Thyroid gland (tissue), 4 donors: ENCODE measurements at regions not wholly inside any gene's neighbourhood (a gene's known extent, or its start where the extent isn't known, plus 50 kb on each side); places are given as distances from the start of the nearest gene placed in this dataset.
A peak's percentile ranks its signal among the peaks of the same experiment; 100 is the strongest.

Source experiments
- DNase-seq, 2 donors: peaks; one replicate each; pipeline ENCODE4 v3.0.0-alpha.2; 2019
- H3K27ac ChIP-seq, 3 donors: fragments of 200-600 bp; sonication (generic); 1 replicate in 2 of 3; 2 replicates in 1 of 3; pipeline ENCODE4 v1.5.1; 2016 to 2019; ENCODE audit warnings: mild to moderate bottlenecking in 1 of 3, moderate library complexity in 1 of 3
- H3K27me3 ChIP-seq: fragments of 200-600 bp; sonication (generic); one replicate; pipeline ENCODE4 v1.5.1; 2019
- H3K36me3 ChIP-seq, 2 donors: fragments of 200-600 bp; sonication (generic); one replicate each; pipeline ENCODE4 v1.5.1; 2016 to 2019
- H3K4me1 ChIP-seq, 2 donors: fragments of 200-600 bp; sonication (generic); one replicate each; pipeline ENCODE4 v1.5.1; 2017 to 2019
- H3K4me3 ChIP-seq, 3 donors: fragments of 200-600 bp; sonication (generic); replicated peaks in 1 of 3; 1 replicate in 2 of 3; 2 replicates in 1 of 3; pipeline ENCODE4 v1.5.1; 2016; ENCODE audit warnings: mild to moderate bottlenecking in 1 of 3
- H3K9me3 ChIP-seq: fragments of 200-600 bp; sonication (generic); one replicate; pipeline ENCODE4 v1.5.1; 2017
- POLR2A ChIP-seq, 2 donors: fragments of 450-650 bp; IDR thresholded peaks; one replicate each; pipeline ENCODE4 v1.6.1; 2017; ENCODE audit warnings: antibody characterized with exemption in 2 of 2, mild to moderate bottlenecking in 2 of 2, moderate library complexity in 1 of 2
- WGBS, 2 donors: methylation state at CpG; one replicate each; pipeline ENCODE4 v1.1.5; 2017; 5-methylcytosine and 5-hydroxymethylcytosine counted together
- intact Hi-C: fragments of 100-400 bp; cut with DNase I; formaldehyde crosslinking; loops from one replicate; pipeline ENCODE4 v1.15.1; 2023
- TF ChIP-seq, protein P1 (sequence below), 6 experiments: fragments of 200-600 bp in 3 of 6; fragments of 450-650 bp in 3 of 6; sonication (generic) in 3 of 6; IDR thresholded peaks; one replicate each; pipeline ENCODE4 v1.5.1; 2016 to 2019; ENCODE audit warnings: antibody characterized with exemption in 6 of 6, mild to moderate bottlenecking in 2 of 6, inconsistent platforms in 1 of 6, moderate library complexity in 1 of 6

DNA sequence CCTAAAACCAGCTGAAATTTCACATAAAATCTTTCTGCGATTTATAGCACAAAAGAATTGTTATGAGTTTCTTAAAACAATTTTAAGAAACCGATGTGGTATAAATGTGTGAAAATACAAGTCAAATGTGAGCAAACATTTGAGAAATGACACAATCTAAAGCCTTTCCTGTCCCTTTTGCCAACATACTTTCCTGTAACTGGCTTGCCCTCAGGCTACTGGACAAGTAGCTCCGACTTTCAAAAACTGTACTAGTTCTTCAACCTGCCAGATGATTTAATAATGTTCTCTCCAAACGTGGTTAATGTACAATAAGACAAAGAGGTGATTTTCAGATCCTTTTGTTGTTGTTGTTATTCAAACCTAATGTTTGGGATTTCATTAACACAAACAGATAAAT lies 105.9 kb upstream of the ARHGEF26 start:
- no peak overlapping the region for H3K27ac ChIP-seq
- DNase-seq, result no peak
- no peak overlapping the region for H3K4me3 ChIP-seq
- WGBS, 2 donors, result 71 to 74% methylated on average over 4 of the region's 4 CpGs
- no peaks in the 10 kb centered on the region for H3K4me1 ChIP-seq
- intact Hi-C loops, result no loop called here
- no peaks in the 10 kb centered on the region for H3K36me3 ChIP-seq
- no peaks in the 10 kb centered on the region for H3K27me3 ChIP-seq
- no peak for TF ChIP-seq POLR2A (IDR thresholded peaks at IDR 0.05)
- TF ChIP-seq, protein P1, sequence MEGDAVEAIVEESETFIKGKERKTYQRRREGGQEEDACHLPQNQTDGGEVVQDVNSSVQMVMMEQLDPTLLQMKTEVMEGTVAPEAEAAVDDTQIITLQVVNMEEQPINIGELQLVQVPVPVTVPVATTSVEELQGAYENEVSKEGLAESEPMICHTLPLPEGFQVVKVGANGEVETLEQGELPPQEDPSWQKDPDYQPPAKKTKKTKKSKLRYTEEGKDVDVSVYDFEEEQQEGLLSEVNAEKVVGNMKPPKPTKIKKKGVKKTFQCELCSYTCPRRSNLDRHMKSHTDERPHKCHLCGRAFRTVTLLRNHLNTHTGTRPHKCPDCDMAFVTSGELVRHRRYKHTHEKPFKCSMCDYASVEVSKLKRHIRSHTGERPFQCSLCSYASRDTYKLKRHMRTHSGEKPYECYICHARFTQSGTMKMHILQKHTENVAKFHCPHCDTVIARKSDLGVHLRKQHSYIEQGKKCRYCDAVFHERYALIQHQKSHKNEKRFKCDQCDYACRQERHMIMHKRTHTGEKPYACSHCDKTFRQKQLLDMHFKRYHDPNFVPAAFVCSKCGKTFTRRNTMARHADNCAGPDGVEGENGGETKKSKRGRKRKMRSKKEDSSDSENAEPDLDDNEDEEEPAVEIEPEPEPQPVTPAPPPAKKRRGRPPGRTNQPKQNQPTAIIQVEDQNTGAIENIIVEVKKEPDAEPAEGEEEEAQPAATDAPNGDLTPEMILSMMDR (IDR thresholded peaks at IDR 0.05), result no peak
- no peaks in the 10 kb centered on the region for H3K9me3 ChIP-seq

DNA sequence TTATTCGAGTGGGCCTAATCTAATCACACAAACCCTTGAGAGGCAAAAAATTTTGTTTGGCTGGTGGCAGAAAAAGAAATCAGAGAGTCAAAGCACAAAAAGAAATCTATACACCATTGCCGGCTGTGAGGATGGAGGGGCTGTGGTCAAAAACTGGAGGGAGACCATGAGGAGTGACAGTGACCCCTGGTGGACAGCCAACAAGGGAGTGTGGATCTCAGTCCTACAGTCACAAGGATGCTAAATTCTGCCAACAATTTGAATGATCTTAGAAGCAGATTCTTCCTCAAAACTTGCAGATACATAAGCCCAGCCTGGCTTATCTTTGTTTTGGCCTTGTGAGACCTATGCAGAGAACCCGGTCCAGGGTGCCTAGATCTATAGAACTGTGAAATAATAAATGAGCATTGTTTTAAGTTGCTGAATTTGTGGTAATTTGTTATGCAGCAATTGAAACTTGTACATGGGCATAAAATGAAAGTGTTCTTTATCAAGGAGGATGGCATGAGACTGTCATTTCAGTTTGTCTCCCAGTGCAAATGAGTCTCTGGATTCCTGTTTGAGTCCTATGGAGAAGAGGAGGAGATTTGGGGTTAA lies 103.0 kb upstream of the ARHGEF26 start:
- Histone ChIP-seq H3K36me3 (no peaks in the 10 kb centered on the region), H3K27me3 (no peaks in the 10 kb centered on the region), H3K27ac (no peak overlapping the region), H3K4me1 (no peaks in the 10 kb centered on the region), H3K4me3 (no peak overlapping the region), H3K9me3 (no peaks in the 10 kb centered on the region)
- DNase-seq, result peak in 1 of 2 donors; percentile 6
- WGBS, 2 donors, result 50 to 62% methylated on average over 3 of the region's 3 CpGs
- intact Hi-C loops, result no loop called here
- TF ChIP-seq, protein P1 (IDR thresholded peaks at IDR 0.05), result peak in 1 of 6 experiments; percentile 29
- TF ChIP-seq POLR2A (IDR thresholded peaks at IDR 0.05), result no peak

DNA sequence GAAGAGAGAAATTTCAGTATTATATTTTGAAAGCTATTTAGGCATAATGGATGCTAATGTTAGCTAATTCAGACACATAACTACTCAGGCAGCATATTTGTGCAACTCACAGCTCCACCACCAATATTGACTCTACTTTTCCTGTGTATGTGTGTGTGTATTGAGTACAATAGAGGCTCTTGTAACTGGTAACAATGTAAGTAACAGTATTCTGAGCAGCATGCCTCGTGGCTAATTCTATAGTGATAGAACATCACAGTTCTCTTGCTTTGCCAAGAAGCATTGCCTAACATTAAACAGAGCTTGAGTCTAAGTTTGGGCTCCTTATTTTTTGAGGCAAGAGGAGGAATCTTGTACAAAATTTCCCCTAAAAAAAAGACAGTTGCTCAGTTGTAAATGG lies 98.6 kb upstream of the ARHGEF26 start:
- WGBS, 2 donors, result 48 to 54% methylated on average over 1 of the region's 1 CpG

DNA sequence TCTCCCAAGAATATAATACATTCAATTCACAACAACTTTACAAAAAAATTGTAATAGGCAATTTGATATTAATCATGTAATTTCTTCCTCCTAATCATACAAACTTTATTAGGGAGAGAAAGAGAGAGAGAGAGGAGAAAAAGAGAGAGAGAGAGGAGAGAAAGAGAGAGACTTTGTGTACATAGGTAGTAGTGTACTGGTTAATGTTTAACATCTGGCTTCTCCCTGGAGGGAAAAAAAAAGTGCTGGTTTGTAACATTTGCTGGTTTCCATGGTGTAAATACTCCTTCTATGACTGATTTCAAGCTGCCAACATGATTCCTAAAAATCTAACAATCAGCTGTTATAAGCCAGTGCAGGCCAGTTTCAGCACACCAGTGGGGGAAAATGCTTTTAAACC lies 98.0 kb upstream of the ARHGEF26 start:
- no peak for TF ChIP-seq POLR2A (IDR thresholded peaks at IDR 0.05)
- TF ChIP-seq, protein P1 (IDR thresholded peaks at IDR 0.05), result no peak
- no peaks in the 10 kb centered on the region for H3K27me3 ChIP-seq
- H3K27ac ChIP-seq, result no peak overlapping the region
- intact Hi-C loops, result no loop called here
- H3K4me1 ChIP-seq, result no peaks in the 10 kb centered on the region
- H3K4me3 ChIP-seq, result no peak overlapping the region
- H3K36me3 ChIP-seq, result no peaks in the 10 kb centered on the region
- no peak for DNase-seq
- H3K9me3 ChIP-seq, result no peaks in the 10 kb centered on the region

More for the DNA sequence above, 98.6 kb upstream of the ARHGEF26 start:
- no peaks in the 10 kb centered on the region for H3K4me1 ChIP-seq
- no peak overlapping the region for H3K4me3 ChIP-seq
- H3K9me3 ChIP-seq, result no peaks in the 10 kb centered on the region
- TF ChIP-seq, protein P1 (IDR thresholded peaks at IDR 0.05), result no peak
- no peak for TF ChIP-seq POLR2A (IDR thresholded peaks at IDR 0.05)
- H3K27me3 ChIP-seq, result no peaks in the 10 kb centered on the region
- intact Hi-C loops, result no loop called here
- DNase-seq, result no peak
- no peak overlapping the region for H3K27ac ChIP-seq
- no peaks in the 10 kb centered on the region for H3K36me3 ChIP-seq

DNA sequence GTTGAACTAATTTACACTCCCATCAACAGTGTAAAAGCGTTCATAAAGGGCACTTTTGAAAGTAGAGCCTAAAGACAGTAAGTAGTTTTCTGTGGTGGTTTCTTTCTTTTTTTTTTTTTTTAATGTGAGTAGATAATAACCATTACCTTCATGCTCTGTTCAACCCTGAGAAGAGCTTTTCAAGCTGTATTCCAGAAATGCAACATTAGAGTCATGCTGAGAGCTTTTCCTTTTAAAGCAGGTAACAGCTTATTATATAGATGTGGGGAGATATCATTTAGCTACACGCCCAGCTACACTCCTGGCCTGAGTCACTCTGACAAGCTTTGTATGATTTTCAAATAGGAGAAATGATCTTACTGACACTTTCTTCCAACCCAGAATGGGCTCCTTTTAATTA lies 96.2 kb upstream of the ARHGEF26 start:
- no peaks in the 10 kb centered on the region for H3K9me3 ChIP-seq
- no peak overlapping the region for H3K27ac ChIP-seq
- no peaks in the 10 kb centered on the region for H3K4me1 ChIP-seq
- no peak for TF ChIP-seq POLR2A (IDR thresholded peaks at IDR 0.05)
- no peaks in the 10 kb centered on the region for H3K36me3 ChIP-seq
- no peaks in the 10 kb centered on the region for H3K27me3 ChIP-seq
- H3K4me3 ChIP-seq, result no peak overlapping the region
- DNase-seq, result no peak
- intact Hi-C loops, result no loop called here
- WGBS, 2 donors, result 84 to 92% methylated on average over 2 of the region's 2 CpGs

DNA sequence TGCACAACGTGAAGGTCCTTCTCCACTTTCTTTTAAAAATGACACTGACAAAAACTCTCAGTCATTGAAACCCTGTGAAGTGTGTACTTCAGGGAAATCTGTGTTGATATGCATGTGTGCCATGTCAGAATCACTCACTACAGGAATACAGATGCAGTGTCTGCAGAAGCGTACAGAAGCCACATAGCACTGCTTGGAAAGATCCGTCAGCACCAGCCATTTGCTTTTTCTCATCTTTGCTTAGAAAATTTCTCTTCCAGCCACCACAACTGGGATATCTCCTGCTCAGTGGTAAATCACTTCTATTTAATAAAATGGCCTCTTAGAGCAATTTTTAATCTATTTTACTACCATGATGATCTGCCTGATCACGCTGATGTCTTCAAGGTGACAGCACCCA lies 91.3 kb upstream of the ARHGEF26 start:
- no peaks in the 10 kb centered on the region for H3K4me1 ChIP-seq
- no peak overlapping the region for H3K4me3 ChIP-seq
- H3K27me3 ChIP-seq, result no peaks in the 10 kb centered on the region
- intact Hi-C loops, result no loop called here
- 65% methylated on average over 4 of the region's 4 CpGs for WGBS, 2 donors
- no peak for DNase-seq
- TF ChIP-seq, protein P1 (IDR thresholded peaks at IDR 0.05), result no peak
- no peak for TF ChIP-seq POLR2A (IDR thresholded peaks at IDR 0.05)
- no peaks in the 10 kb centered on the region for H3K9me3 ChIP-seq
- H3K27ac ChIP-seq, result no peak overlapping the region
- H3K36me3 ChIP-seq, result no peaks in the 10 kb centered on the region
